ENCODE measurements at regions not wholly inside any gene's neighbourhood (a gene's known extent, or its start where the extent isn't known, plus 50 kb on each side); places are given as distances from the start of the nearest gene placed in this dataset.

DNA sequence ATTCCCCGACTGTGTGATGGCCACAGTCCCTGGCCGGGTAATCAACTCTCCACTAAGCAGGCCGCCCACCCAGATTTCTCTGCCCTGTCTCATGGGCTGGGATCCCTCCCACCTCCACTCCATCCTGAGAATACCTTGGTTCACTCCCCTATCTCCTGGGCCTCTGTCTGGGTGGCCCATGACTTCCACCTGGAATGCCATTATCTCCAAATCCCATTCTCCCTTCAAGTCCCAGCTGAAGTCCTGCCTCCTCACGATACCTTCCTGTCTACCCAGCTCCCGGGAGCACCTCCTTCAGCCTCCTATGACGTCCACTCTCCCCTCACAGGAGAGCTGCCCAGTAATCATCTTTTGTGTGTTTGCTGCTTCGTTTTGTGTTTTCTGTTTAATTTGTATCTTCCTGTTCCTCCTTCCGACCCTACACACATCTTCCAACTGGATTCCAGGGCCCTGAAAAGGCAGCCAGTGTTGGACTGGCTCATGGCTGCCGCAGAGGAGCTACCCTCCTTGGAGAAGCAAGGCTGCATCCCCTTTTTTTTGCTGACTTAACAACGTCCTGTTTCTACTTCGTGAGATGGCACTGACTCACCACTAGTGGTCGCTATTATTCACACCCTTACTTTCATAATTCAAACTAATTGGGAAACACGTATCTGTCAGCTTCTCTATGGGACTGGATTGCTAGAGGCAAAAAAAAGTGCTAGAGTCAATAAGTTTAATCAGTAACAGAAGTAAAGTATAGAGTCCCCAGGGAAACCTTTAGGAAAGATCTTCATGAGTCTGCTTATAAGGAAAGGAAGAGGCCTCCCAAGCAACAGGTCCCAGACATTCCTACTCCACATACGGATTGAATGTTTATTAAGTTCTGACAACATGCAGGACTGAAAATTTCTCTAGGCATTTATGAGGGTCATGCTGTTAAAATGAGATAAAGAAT, 171.9 kb upstream of the GATA6 start:
- TF ChIP-seq, protein P1, sequence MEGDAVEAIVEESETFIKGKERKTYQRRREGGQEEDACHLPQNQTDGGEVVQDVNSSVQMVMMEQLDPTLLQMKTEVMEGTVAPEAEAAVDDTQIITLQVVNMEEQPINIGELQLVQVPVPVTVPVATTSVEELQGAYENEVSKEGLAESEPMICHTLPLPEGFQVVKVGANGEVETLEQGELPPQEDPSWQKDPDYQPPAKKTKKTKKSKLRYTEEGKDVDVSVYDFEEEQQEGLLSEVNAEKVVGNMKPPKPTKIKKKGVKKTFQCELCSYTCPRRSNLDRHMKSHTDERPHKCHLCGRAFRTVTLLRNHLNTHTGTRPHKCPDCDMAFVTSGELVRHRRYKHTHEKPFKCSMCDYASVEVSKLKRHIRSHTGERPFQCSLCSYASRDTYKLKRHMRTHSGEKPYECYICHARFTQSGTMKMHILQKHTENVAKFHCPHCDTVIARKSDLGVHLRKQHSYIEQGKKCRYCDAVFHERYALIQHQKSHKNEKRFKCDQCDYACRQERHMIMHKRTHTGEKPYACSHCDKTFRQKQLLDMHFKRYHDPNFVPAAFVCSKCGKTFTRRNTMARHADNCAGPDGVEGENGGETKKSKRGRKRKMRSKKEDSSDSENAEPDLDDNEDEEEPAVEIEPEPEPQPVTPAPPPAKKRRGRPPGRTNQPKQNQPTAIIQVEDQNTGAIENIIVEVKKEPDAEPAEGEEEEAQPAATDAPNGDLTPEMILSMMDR (IDR thresholded peaks at IDR 0.05) = peak; percentile 7 to 62
- TF ChIP-seq POLR2A (IDR thresholded peaks at IDR 0.05) (no peak), POLR2AphosphoS5 (IDR thresholded peaks at IDR 0.05) (no peak)
